ENCODE measurements at regions not wholly inside any gene's neighbourhood (a gene's known extent, or its start where the extent isn't known, plus 50 kb on each side); places are given as distances from the start of the nearest gene placed in this dataset.

DNA sequence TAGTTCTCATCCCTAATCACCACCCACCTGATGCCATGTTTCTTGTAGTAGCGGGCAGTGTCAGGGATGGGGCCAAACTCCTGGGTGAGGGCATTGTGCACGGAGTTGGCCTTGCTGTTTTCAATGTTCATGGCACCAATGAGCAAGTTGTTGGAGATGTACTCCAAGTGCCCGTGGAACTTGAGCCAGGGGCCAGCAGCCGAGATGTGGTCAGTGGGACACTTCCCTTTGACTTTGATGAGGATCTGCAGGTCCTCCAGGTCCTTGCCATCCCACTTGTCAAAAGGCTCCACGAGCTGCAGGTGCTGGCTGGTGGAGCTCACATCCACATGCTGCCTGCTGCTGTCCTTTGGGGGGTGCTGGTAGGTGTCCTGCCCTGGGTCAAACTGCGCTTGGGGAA, 162.2 kb upstream of the SV2C start:
- no peak for TF ChIP-seq POLR2A (IDR thresholded peaks at IDR 0.05; ENCODE audit: low read depth, low read length)
- no peak for TF ChIP-seq ZBTB11 (CRISPR knock-in tag; IDR thresholded peaks at IDR 0.05)
- TF ChIP-seq RFX5 (IDR thresholded peaks at IDR 0.05; ENCODE audit: low read depth, low read length) = no peak
- TF ChIP-seq NR2C2 (IDR thresholded peaks at IDR 0.05; ENCODE audit: borderline replicate concordance, control insufficient read depth, insufficient read length, low read depth) = no peak
- TF ChIP-seq NRF1 (conservative IDR thresholded peaks at IDR 0.05; ENCODE audit: low read depth, low read length) = no peak
- no peak for TF ChIP-seq ZNF274 (IDR thresholded peaks at IDR 0.05; ENCODE audit: insufficient read depth, insufficient read length)
- no peak for TF ChIP-seq EP300 (IDR thresholded peaks at IDR 0.05; ENCODE audit: borderline replicate concordance in 1 of 2, control insufficient read depth in 1 of 2, low read depth in 2 of 2, low read length in 2 of 2)
- no peak for TF ChIP-seq CTCF (IDR thresholded peaks at IDR 0.05 in 2 of 3, conservative IDR thresholded peaks at IDR 0.05 in 1 of 3; ENCODE audit: control insufficient read depth in 2 of 3, extremely low read depth in 1 of 3, insufficient read depth in 1 of 3, low read depth in 3 of 3, low read length in 3 of 3)
- TF ChIP-seq RAD51 (IDR thresholded peaks at IDR 0.05) = no peak
- TF ChIP-seq BHLHE40 (IDR thresholded peaks at IDR 0.05; ENCODE audit: borderline replicate concordance in 1 of 2, low read depth in 2 of 2, low read length in 1 of 2) = no peak
